Astrocyte (in vitro differentiated cells and primary cell): ENCODE measurements at regions not wholly inside any gene's neighbourhood (a gene's known extent, or its start where the extent isn't known, plus 50 kb on each side); places are given as distances from the start of the nearest gene placed in this dataset.

Experiments
- CTCF ChIP-seq: IDR thresholded peaks from 2 replicates; pipeline ENCODE4 v1.5.1; 2011; ENCODE audit warnings: low read depth, mild to moderate bottlenecking, inconsistent platforms, low read length, moderate library complexity; ENCODE audit not compliant: insufficient read depth
- EZH2 ChIP-seq: IDR thresholded peaks from 2 replicates; pipeline ENCODE4 v1.6.1; 2012; ENCODE audit warnings: mild to moderate bottlenecking, low read length, inconsistent platforms; ENCODE audit not compliant: insufficient read depth

- no peak for TF ChIP-seq EZH2
- TF ChIP-seq CTCF = no peak
Measured at GRCh38 chr17:79498854-79499253, 112.0 kb downstream of the RBFOX3 start.
